ENCODE measurements at regions not wholly inside any gene's neighbourhood (a gene's known extent, or its start where the extent isn't known, plus 50 kb on each side); places are given as distances from the start of the nearest gene placed in this dataset.
A peak's percentile ranks its signal among the peaks of the same experiment; 100 is the strongest.
"Not testable (repeated sequence)": the region's sequence is repeated elsewhere in the genome, so short reads cannot be mapped to it uniquely, and the experiment has no call there.

DNA sequence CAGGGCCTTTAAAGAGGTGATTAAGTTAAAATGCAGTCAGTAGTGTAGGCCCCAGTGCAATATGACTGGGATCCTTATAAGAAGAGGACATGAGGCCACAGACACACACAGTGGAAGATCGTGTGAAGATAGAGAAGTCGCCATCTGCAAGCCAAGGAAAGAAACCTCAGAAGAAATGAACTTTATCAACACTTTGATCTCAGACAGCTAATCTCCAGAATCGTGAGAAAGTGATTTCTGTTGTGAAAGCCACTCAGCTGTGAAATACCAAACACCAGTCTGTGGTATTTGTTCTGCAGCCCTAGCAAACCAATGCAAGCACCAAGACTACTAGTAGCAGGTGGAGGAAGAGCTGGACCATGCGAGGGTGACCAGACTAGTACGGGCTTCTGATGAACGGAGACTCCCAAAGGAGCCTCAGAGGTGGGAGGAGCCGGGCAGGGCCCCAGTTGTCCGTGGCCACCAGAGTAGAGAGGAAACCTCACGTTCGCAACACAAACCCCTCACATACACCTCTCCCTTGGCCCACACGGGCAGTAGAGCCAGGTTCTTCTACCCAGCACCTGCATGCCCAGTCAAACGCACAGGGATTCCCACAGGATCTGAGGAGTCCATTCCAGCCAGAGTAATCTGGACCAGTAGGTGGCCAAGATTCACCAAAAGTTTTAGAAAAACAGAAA lies 243.0 kb downstream of the TTC8 start:
- DNase-seq: no peak

- DNase-seq: peak; percentile 25
These were observed 253.8 kb downstream of the TTC8 start for GRCh38 chr14:89078021-89078795.

DNA sequence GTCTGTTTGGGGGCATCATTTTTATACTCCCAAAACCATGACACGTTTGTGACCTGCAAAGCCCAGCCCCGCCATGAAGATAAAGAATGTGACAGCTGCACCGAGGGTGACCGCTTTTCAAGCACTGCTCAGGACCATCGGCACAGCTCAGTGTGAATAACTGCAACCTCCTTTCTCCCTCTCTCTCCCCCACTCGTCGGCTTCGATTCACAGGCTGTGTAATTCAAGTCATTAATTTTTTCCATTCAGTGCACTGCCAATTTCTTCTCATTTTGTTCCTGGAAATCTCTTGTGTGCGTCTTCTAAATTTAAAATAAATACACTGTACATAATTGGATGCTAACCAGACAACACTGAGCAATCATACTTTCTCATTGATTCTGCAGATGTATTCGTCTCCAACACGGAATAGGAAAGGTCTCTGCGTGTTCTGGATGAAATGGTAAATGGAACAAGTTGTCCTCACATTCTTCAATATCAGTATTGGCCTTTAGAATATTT lies 260.8 kb downstream of the TTC8 start:
- DNase-seq: peak; percentile 90

DNA sequence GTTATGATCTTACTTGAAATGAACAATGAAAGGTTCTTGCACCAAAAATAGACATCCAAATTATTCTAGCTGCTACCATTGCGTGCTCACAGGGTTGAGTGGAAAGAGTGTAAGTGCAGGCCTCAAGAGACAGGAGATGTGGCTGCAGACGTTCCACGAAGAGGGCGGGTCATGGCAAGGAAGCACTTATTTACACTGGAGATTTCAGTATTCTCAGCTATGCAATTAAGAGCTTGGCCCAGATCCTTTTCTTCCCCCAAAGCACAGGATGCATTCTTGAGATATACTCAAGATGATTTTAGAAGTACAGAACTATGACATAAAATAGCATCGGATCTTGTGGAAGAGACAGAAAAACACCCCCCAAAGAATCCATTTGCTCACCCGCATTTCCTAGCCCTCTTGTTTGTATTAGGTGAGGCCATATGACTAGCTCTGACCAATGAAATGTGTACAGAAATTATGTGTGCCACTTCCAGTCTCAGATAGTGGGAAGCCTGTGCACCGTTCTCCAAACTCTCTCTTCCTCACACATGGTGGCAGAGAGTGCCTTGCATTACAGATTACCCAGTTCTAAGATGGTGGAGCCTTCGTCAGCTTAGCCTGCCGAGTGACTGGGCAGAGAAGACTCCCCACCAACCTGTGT lies 261.4 kb downstream of the TTC8 start:
- DNase-seq: peak; percentile 90

- peak; percentile 53 for DNase-seq
These were observed 264.1 kb downstream of the TTC8 start for GRCh38 chr14:89088530-89088929.

GRCh38 chr14:89089330-89089729 lies 264.9 kb downstream of the TTC8 start:
- no peak for DNase-seq

- no peak for DNase-seq
These were observed 267.3 kb downstream of the TTC8 start for GRCh38 chr14:89091781-89092180.

DNA sequence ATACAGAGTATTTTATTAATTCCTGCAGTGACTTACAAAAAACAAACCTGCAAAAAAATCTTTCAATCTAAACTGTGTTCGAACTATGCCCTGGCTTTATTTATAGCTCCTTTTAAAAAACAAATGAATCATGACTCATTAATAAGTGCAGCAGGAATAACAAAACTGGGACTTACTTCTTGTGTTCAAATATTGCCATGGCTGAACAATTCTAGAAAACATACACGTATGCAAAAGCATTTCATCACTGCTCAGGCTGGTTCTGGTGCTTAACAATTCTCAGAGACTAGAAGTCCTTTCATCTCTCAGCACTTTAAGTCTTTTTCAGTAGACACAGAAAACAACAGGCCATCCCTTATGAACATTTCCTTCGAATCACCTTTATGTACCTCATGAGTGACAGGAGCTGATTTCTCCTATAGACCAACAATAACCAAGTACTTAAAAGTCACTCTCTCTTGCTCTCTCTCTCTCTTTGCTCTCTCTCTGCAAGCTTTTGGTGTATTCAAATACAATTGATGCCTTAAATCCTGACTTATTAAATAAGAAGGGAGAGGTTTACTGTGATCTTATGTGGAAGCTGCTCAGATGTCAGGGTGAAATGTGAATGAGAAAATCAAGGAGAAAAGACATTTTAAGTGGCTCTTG lies 268.8 kb downstream of the TTC8 start:
- no peak for DNase-seq

DNA sequence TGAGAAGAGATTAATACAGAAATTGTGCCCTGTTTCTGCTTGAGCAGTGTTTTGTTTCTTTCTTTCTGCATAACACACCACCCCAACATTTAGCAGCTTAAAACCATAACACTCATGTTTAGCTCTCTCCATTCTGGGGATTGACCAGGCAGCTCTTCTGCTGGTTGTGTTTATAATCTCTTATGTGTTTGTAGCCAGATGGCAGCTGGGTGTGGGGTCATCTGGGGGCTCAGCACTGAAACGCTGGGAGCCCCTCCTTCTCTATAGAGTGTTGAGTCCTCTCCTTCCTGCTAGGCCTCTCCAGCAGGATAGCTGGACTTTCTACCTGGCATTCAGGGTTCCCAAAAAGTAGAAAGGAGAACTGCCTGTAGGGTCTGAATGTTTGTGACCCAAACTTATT lies 270.6 kb downstream of the TTC8 start:
- DNase-seq: no peak

DNA sequence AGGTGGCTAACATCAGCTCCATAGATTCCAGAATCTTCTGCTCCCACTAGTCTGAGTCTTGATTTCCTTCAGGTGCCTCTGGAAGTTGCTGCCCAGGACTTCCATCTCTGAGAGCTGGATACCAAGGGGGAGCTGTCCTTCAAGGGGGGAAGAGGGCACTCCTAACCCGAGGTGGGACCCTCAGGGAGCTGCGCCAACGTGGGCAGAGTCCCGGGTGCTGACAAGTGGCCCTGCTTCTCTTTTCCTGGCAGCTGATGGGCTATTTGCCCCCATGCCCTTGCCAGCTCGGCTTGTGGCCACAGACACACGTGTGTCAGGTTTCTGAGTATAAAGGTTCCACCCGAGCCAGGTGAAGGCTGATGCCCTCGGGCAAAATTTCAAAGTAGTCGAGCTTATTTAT lies 272.5 kb downstream of the TTC8 start:
- DNase-seq: no peak

DNA sequence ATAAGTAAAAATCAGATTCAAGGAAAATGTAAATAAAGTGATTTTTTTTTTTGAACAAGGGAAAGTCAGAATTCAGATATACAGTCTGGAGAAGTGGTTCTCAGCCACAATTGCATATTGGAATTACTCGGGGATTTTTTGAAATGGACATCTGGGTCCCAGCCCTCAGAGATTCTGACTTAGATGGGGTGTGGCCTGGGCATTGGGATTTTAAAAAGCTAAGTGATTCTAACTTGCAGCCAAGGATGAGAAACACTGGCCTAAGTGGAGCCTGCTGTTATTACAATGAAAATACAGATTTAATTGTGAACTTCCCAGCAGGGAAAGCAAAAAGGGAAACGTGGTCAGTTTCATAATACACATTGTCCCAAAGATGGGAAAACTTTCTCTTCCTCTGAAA lies 273.8 kb downstream of the TTC8 start:
- DNase-seq: peak; percentile 29

- DNase-seq: not testable (repeated sequence)
These were observed 279.8 kb downstream of the TTC8 start for GRCh38 chr14:89104171-89104817.

GRCh38 chr14:89104861-89105260 lies 280.4 kb downstream of the TTC8 start:
- DNase-seq: not testable (repeated sequence)

Data from skin of body (tissue), 1 donor.